ENCODE measurements at regions not wholly inside any gene's neighbourhood (a gene's known extent, or its start where the extent isn't known, plus 50 kb on each side); places are given as distances from the start of the nearest gene placed in this dataset.

DNA sequence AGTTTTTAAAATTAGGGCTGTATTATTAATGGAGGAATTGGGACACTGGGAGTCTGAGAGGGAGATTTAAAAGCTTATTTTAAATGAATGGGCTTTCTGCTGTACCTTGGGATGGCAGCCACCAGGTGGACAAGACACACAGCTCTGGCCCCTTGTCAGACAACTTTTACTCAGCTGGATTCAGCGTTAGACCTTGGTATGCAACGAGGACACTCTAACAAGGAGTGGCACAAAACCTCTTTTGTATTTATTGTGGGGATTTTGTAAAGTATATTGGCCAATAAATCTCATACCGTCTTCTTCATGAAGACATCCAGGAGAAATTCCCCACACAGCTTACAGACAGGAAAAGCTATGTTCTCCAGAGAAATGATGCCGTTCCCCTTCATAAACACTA is 105.7 kb downstream of the LCA5 start:
- Histone ChIP-seq H3K4me1 (ENCODE audit: control insufficient read depth, insufficient read depth, low read depth, low read length) (no peaks in the 10 kb centered on the region), H3K27ac (ENCODE audit: low read length, poor library complexity, severe bottlenecking) (no peak overlapping the region), H3K9me3 (ENCODE audit: control insufficient read depth, low read length) (no peaks in the 10 kb centered on the region), H3K79me1 (replicated peaks; ENCODE audit: low read length, poor library complexity, severe bottlenecking) (no peaks in the 10 kb centered on the region), H4K91ac (ENCODE audit: low read length) (no peak overlapping the region), H3K27me3 (ENCODE audit: control insufficient read depth in 1 of 2, insufficient read depth in 1 of 2, low read length in 2 of 2) (no peaks in the 10 kb centered on the region), H3K23ac (ENCODE audit: low read length in 2 of 2) (no peak overlapping the region), H2BK12ac (ENCODE audit: low read length in 2 of 2) (no peak overlapping the region), H2BK5ac (ENCODE audit: low read depth, low read length, poor library complexity, severe bottlenecking) (no peak overlapping the region), H2BK15ac (ENCODE audit: low read depth, poor library complexity, severe bottlenecking) (no peak overlapping the region), H4K8ac (ENCODE audit: low read length) (no peak overlapping the region), H2AK5ac (ENCODE audit: low read length, severe bottlenecking) (no peak overlapping the region), H3K4ac (ENCODE audit: low read depth in 1 of 2, low read length in 2 of 2) (no peak overlapping the region), H3K9ac (ENCODE audit: low read length) (no peak overlapping the region), H3K14ac (ENCODE audit: low read length in 2 of 2) (no peak overlapping the region), H3K4me3 (ENCODE audit: insufficient read depth in 1 of 2, low read depth in 1 of 2, low read length in 2 of 2) (no peak overlapping the region), H3K18ac (ENCODE audit: low read depth in 1 of 2, low read length in 2 of 2) (no peak overlapping the region), H2AFZ (ENCODE audit: low read depth, low read length) (no peak overlapping the region), H3K36me3 (ENCODE audit: control insufficient read depth in 1 of 2, insufficient read depth in 2 of 2, low read depth in 1 of 2, low read length in 2 of 2) (no peaks in the 10 kb centered on the region), H2BK120ac (ENCODE audit: low read depth, low read length) (no peak overlapping the region), H3K4me2 (ENCODE audit: low read length, poor library complexity, severe bottlenecking) (no peak overlapping the region)
- no peak for DNase-seq
- 17% methylated on average over 1 of the region's 4 CpGs for WGBS

DNA sequence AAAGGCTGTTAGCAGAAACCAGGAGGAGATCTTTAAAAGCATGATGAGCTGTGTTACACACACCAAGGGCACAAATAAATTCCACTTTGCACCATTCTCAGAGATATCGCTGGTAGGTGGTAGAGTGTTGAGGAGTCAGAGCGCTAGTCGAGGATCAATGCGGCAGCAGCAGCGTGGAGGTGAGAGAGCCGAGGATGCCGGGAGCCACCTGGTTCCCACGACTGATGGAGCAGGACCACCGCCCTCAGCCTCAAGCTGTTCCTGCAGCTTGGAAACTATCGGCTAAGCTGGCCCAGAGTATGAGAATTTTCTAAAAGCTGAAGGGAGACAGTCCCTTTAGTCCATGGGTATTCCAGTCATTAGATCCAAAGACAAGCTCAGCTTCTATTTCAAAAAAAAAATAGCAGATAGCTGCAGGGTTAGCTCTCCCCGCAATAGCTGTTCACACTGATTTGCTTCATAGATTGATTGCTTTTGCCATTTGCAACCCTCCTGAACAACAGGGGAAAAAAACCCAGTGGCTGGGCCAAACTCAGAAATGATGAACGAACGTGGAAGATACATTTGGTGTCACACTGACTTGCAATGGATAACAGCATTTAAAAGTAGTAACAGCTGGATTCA is 106.2 kb downstream of the LCA5 start:
- H4K91ac ChIP-seq (ENCODE audit: low read length), result no peak overlapping the region
- WGBS, result 95% methylated on average over 13 of the region's 13 CpGs

DNA sequence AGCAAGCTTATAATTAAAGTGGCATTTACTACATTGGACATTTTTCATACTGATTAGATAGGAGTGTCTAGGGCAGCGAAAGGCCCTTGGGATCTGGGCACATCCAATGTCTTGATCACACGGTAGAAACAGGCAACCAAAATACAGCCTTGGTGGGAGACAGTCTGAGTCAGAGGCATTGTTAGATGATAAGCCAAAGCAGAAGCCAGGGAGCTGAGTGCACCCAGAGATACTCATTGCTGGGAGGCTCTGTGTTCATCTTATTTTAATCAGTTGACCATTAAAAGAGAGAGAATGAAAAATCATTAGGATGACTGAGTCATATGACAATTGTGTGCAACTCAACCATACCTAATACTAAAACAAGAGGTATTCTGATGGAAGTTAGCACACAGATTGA is 109.5 kb downstream of the LCA5 start:
- Histone ChIP-seq H3K9ac (ENCODE audit: low read length) (no peak overlapping the region), H2BK12ac (ENCODE audit: low read length in 2 of 2) (no peak overlapping the region), H3K4ac (ENCODE audit: low read depth in 1 of 2, low read length in 2 of 2) (no peak overlapping the region), H2BK5ac (ENCODE audit: low read depth, low read length, poor library complexity, severe bottlenecking) (no peak overlapping the region), H2BK15ac (ENCODE audit: low read depth, poor library complexity, severe bottlenecking) (no peak overlapping the region), H2AK5ac (ENCODE audit: low read length, severe bottlenecking) (no peak overlapping the region), H3K9me3 (ENCODE audit: control insufficient read depth, low read length) (no peaks in the 10 kb centered on the region), H3K79me1 (replicated peaks; ENCODE audit: low read length, poor library complexity, severe bottlenecking) (no peaks in the 10 kb centered on the region), H2BK120ac (ENCODE audit: low read depth, low read length) (no peak overlapping the region), H3K27ac (ENCODE audit: low read length, poor library complexity, severe bottlenecking) (no peak overlapping the region), H3K4me1 (ENCODE audit: control insufficient read depth, insufficient read depth, low read depth, low read length) (no peaks in the 10 kb centered on the region), H3K36me3 (ENCODE audit: control insufficient read depth in 1 of 2, insufficient read depth in 2 of 2, low read depth in 1 of 2, low read length in 2 of 2) (no peaks in the 10 kb centered on the region), H3K4me2 (ENCODE audit: low read length, poor library complexity, severe bottlenecking) (no peak overlapping the region), H4K8ac (ENCODE audit: low read length) (no peak overlapping the region), H4K91ac (ENCODE audit: low read length) (no peak overlapping the region), H3K23ac (ENCODE audit: low read length in 2 of 2) (no peak overlapping the region), H3K27me3 (ENCODE audit: control insufficient read depth in 1 of 2, insufficient read depth in 1 of 2, low read length in 2 of 2) (no peaks in the 10 kb centered on the region), H3K14ac (ENCODE audit: low read length in 2 of 2) (no peak overlapping the region), H3K4me3 (ENCODE audit: insufficient read depth in 1 of 2, low read depth in 1 of 2, low read length in 2 of 2) (no peak overlapping the region), H3K18ac (ENCODE audit: low read depth in 1 of 2, low read length in 2 of 2) (no peak overlapping the region), H2AFZ (ENCODE audit: low read depth, low read length) (no peak overlapping the region)
- DNase-seq, result no peak
- WGBS, result 91% methylated on average over 2 of the region's 2 CpGs

More for the DNA sequence above, 106.2 kb downstream of the LCA5 start:
- no peaks in the 10 kb centered on the region for H3K9me3 ChIP-seq (ENCODE audit: control insufficient read depth, low read length)
- H2BK12ac ChIP-seq (ENCODE audit: low read length in 2 of 2), result no peak overlapping the region
- H3K9ac ChIP-seq (ENCODE audit: low read length), result no peak overlapping the region
- no peak overlapping the region for H2BK5ac ChIP-seq (ENCODE audit: low read depth, low read length, poor library complexity, severe bottlenecking)
- no peak overlapping the region for H3K4me3 ChIP-seq (ENCODE audit: insufficient read depth in 1 of 2, low read depth in 1 of 2, low read length in 2 of 2)
- H3K27me3 ChIP-seq (ENCODE audit: control insufficient read depth in 1 of 2, insufficient read depth in 1 of 2, low read length in 2 of 2), result no peaks in the 10 kb centered on the region
- H3K18ac ChIP-seq (ENCODE audit: low read depth in 1 of 2, low read length in 2 of 2), result no peak overlapping the region
- no peak overlapping the region for H3K27ac ChIP-seq (ENCODE audit: low read length, poor library complexity, severe bottlenecking)
- DNase-seq, result no peak
- no peaks in the 10 kb centered on the region for H3K4me1 ChIP-seq (ENCODE audit: control insufficient read depth, insufficient read depth, low read depth, low read length)
- no peak overlapping the region for H2AFZ ChIP-seq (ENCODE audit: low read depth, low read length)
- no peak overlapping the region for H3K4me2 ChIP-seq (ENCODE audit: low read length, poor library complexity, severe bottlenecking)
- H2AK5ac ChIP-seq (ENCODE audit: low read length, severe bottlenecking), result no peak overlapping the region
- H4K8ac ChIP-seq (ENCODE audit: low read length), result no peak overlapping the region
- H2BK120ac ChIP-seq (ENCODE audit: low read depth, low read length), result no peak overlapping the region
- no peak overlapping the region for H3K14ac ChIP-seq (ENCODE audit: low read length in 2 of 2)
- no peak overlapping the region for H3K4ac ChIP-seq (ENCODE audit: low read depth in 1 of 2, low read length in 2 of 2)
- H2BK15ac ChIP-seq (ENCODE audit: low read depth, poor library complexity, severe bottlenecking), result no peak overlapping the region
- no peak overlapping the region for H3K23ac ChIP-seq (ENCODE audit: low read length in 2 of 2)
- H3K79me1 ChIP-seq (replicated peaks; ENCODE audit: low read length, poor library complexity, severe bottlenecking), result no peaks in the 10 kb centered on the region
- no peaks in the 10 kb centered on the region for H3K36me3 ChIP-seq (ENCODE audit: control insufficient read depth in 1 of 2, insufficient read depth in 2 of 2, low read depth in 1 of 2, low read length in 2 of 2)

DNA sequence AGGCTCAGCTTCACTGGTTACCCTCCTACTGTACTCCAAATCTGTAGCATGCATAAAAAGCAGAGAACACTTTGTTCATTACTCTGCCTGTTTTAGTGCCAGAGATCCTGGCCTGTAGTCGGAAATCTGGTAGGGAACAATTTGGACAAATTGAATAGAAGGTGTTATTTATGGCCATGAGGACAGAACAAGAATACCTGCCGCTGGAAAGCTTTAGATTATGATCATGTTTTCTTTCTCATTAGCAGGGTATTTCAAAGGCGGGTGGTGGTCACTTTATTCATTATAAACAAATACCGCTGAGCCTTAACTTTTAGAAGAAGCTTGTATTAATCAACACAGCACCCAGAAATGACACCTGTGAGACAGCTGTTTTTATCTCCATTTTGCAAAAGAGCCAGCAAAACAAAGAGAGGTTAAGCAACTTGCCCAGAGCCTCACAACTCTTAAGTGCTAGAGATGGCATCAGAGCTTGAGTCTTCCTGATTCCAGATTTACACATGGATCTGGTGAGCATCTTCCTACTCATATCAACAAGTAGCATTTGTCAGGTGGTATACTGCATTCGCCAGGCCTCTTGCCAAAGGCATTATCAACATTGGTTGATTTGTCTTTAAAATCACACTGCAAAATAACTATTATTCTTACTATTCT is 110.5 kb downstream of the LCA5 start:
- Histone ChIP-seq H3K27ac (ENCODE audit: low read length, poor library complexity, severe bottlenecking) (no peak overlapping the region), H2BK15ac (ENCODE audit: low read depth, poor library complexity, severe bottlenecking) (no peak overlapping the region), H2AFZ (ENCODE audit: low read depth, low read length) (no peak overlapping the region), H2BK12ac (ENCODE audit: low read length in 2 of 2) (no peak overlapping the region), H3K4ac (ENCODE audit: low read depth in 1 of 2, low read length in 2 of 2) (no peak overlapping the region), H3K4me3 (ENCODE audit: insufficient read depth in 1 of 2, low read depth in 1 of 2, low read length in 2 of 2) (no peak overlapping the region), H3K9ac (ENCODE audit: low read length) (no peak overlapping the region), H4K8ac (ENCODE audit: low read length) (no peak overlapping the region), H3K36me3 (ENCODE audit: control insufficient read depth in 1 of 2, insufficient read depth in 2 of 2, low read depth in 1 of 2, low read length in 2 of 2) (no peaks in the 10 kb centered on the region), H2BK5ac (ENCODE audit: low read depth, low read length, poor library complexity, severe bottlenecking) (no peak overlapping the region), H3K79me1 (replicated peaks; ENCODE audit: low read length, poor library complexity, severe bottlenecking) (no peaks in the 10 kb centered on the region), H4K91ac (ENCODE audit: low read length) (no peak overlapping the region), H3K18ac (ENCODE audit: low read depth in 1 of 2, low read length in 2 of 2) (no peak overlapping the region), H3K14ac (ENCODE audit: low read length in 2 of 2) (no peak overlapping the region), H3K23ac (ENCODE audit: low read length in 2 of 2) (no peak overlapping the region), H2BK120ac (ENCODE audit: low read depth, low read length) (no peak overlapping the region), H3K9me3 (ENCODE audit: control insufficient read depth, low read length) (no peaks in the 10 kb centered on the region), H3K27me3 (ENCODE audit: control insufficient read depth in 1 of 2, insufficient read depth in 1 of 2, low read length in 2 of 2) (no peaks in the 10 kb centered on the region), H3K4me1 (ENCODE audit: control insufficient read depth, insufficient read depth, low read depth, low read length) (no peaks in the 10 kb centered on the region), H3K4me2 (ENCODE audit: low read length, poor library complexity, severe bottlenecking) (no peak overlapping the region), H2AK5ac (ENCODE audit: low read length, severe bottlenecking) (no peak overlapping the region)
- 92% methylated on average over 4 of the region's 5 CpGs for WGBS
- no peak for DNase-seq
